H9 (cell line): ENCODE measurements at regions not wholly inside any gene's neighbourhood (a gene's known extent, or its start where the extent isn't known, plus 50 kb on each side); places are given as distances from the start of the nearest gene placed in this dataset.

Experiments
- DNase-seq: peaks from one replicate; pipeline ENCODE4 v3.0.0-alpha.2; 2017
- H2AFZ ChIP-seq: one replicate; pipeline ENCODE4 v1.6.1; 2013; ENCODE audit warnings: mild to moderate bottlenecking, low read length, control low read depth, moderate library complexity
- H2AK5ac ChIP-seq: 2 replicates; pipeline ENCODE4 v1.6.1; 2013; ENCODE audit warnings: low read length, control low read depth, mixed read lengths; ENCODE audit not compliant: insufficient read length
- H2BK120ac ChIP-seq: one replicate; pipeline ENCODE4 v1.6.1; 2013; ENCODE audit warnings: low read depth, mild to moderate bottlenecking, low read length, control low read depth, inconsistent platforms; ENCODE audit not compliant: poor library complexity, severe bottlenecking
- H2BK12ac ChIP-seq: 2 replicates; pipeline ENCODE4 v1.6.1; 2013; ENCODE audit warnings: low read length, control low read depth, mixed read lengths, low read depth; ENCODE audit not compliant: insufficient read length
- H2BK15ac ChIP-seq: 2 replicates; pipeline ENCODE4 v1.6.1; 2013; ENCODE audit warnings: low read depth, low read length, control low read depth
- H2BK20ac ChIP-seq: one replicate; pipeline ENCODE4 v1.6.1; 2013; ENCODE audit warnings: low read depth, mild to moderate bottlenecking, low read length, control low read depth, inconsistent platforms; ENCODE audit not compliant: poor library complexity, severe bottlenecking
- H2BK5ac ChIP-seq: 2 replicates; pipeline ENCODE4 v1.6.1; 2013; ENCODE audit warnings: low read length, control low read depth, mixed read lengths; ENCODE audit not compliant: insufficient read length
- H3K14ac ChIP-seq: 2 replicates; pipeline ENCODE4 v1.6.1; 2013; ENCODE audit warnings: low read length, control low read depth; ENCODE audit not compliant: insufficient read depth
- H3K18ac ChIP-seq: 2 replicates; pipeline ENCODE4 v1.6.1; 2013; ENCODE audit warnings: low read depth, mild to moderate bottlenecking, mixed read lengths, low read length, control low read depth; ENCODE audit not compliant: insufficient read length
- H3K23ac ChIP-seq: 2 replicates; pipeline ENCODE4 v1.6.1; 2013; ENCODE audit warnings: low read length, control low read depth, mixed read lengths, low read depth; ENCODE audit not compliant: insufficient read length
- H3K23me2 ChIP-seq: 2 replicates; pipeline ENCODE4 v1.6.1; 2013; ENCODE audit warnings: low read depth, mild to moderate bottlenecking, mixed read lengths, low read length, control low read depth; ENCODE audit not compliant: insufficient read length, poor library complexity, severe bottlenecking
- H3K27ac ChIP-seq: 2 replicates; pipeline ENCODE4 v1.5.1; 2013; ENCODE audit warnings: low read length, control low read depth, mixed read lengths, low read depth; ENCODE audit not compliant: insufficient read length
- H3K27me3 ChIP-seq: 2 replicates; pipeline ENCODE4 v1.6.1; 2013; ENCODE audit warnings: low read length, control low read depth, inconsistent platforms; ENCODE audit not compliant: insufficient read depth
- H3K4ac ChIP-seq: 2 replicates; pipeline ENCODE4 v1.6.1; 2013; ENCODE audit warnings: low read depth, mild to moderate bottlenecking, control low read depth, inconsistent platforms, low read length, moderate library complexity
- H3K4me1 ChIP-seq: 2 replicates; pipeline ENCODE4 v1.6.1; 2013; ENCODE audit warnings: low read length, control low read depth, inconsistent platforms; ENCODE audit not compliant: insufficient read depth
- H3K4me2 ChIP-seq: 2 replicates; pipeline ENCODE4 v1.6.1; 2013; ENCODE audit warnings: low read length, control low read depth, mixed read lengths; ENCODE audit not compliant: insufficient read length, insufficient read depth
- H3K56ac ChIP-seq: 2 replicates; pipeline ENCODE4 v1.6.1; 2013; ENCODE audit warnings: low read depth, mild to moderate bottlenecking, mixed read lengths, low read length, control low read depth; ENCODE audit not compliant: insufficient read length
- H3K79me1 ChIP-seq: 2 replicates; pipeline ENCODE4 v1.6.1; 2013; ENCODE audit warnings: low read depth, mild to moderate bottlenecking, moderate library complexity, low read length, control low read depth, inconsistent platforms; ENCODE audit not compliant: insufficient read depth, poor library complexity, severe bottlenecking
- H3K79me2 ChIP-seq: 2 replicates; pipeline ENCODE4 v1.6.1; 2013; ENCODE audit warnings: low read length, control low read depth, inconsistent platforms; ENCODE audit not compliant: insufficient read depth
- H3K9ac ChIP-seq: 2 replicates; pipeline ENCODE4 v1.6.1; 2013; ENCODE audit warnings: low read length, control low read depth, mixed read lengths; ENCODE audit not compliant: insufficient read length; ENCODE audit errors: extremely low read depth
- H3K9me3 ChIP-seq: one replicate; pipeline ENCODE4 v1.6.1; 2013; ENCODE audit warnings: low read depth, low read length, inconsistent platforms; ENCODE audit not compliant: control insufficient read depth
- H3T11ph ChIP-seq: one replicate; pipeline ENCODE4 v1.6.1; 2013; ENCODE audit warnings: mild to moderate bottlenecking, low read length, control low read depth, inconsistent platforms
- H4K20me1 ChIP-seq: one replicate; pipeline ENCODE4 v1.6.1; 2013; ENCODE audit not compliant: control insufficient read depth, insufficient read length, insufficient read depth
- H4K5ac ChIP-seq: 2 replicates; pipeline ENCODE4 v1.6.1; 2013; ENCODE audit warnings: low read depth, mild to moderate bottlenecking, mixed read lengths, low read length, control low read depth; ENCODE audit not compliant: insufficient read length
- H4K8ac ChIP-seq: replicated peaks from 2 replicates; pipeline ENCODE4 v1.6.1; 2013; ENCODE audit warnings: low read length, control low read depth, mixed read lengths, low read depth; ENCODE audit not compliant: insufficient read length
- H4K91ac ChIP-seq: 2 replicates; pipeline ENCODE4 v1.6.1; 2013; ENCODE audit warnings: low read depth, mild to moderate bottlenecking, moderate library complexity, mixed read lengths, low read length, control low read depth; ENCODE audit not compliant: insufficient read length
- H3K27ac Mint-ChIP-seq, 3 experiments: 2 replicates in 2 of 3; 3 replicates in 1 of 3; pipeline ENCODE4 v1.8.0; 2020 to 2021; ENCODE audit warnings: mixed read lengths in 3 of 3, mild to moderate bottlenecking in 1 of 3, moderate library complexity in 1 of 3
- H3K27me3 Mint-ChIP-seq: 2 replicates; pipeline ENCODE4 v1.8.0; 2021; ENCODE audit warnings: low read depth, mild to moderate bottlenecking, moderate library complexity, mixed read lengths
- H3K36me3 Mint-ChIP-seq, 3 experiments: 2 replicates in 2 of 3; 3 replicates in 1 of 3; pipeline ENCODE4 v1.8.0; 2020 to 2021; ENCODE audit warnings: low read depth in 3 of 3, mixed read lengths in 3 of 3; ENCODE audit not compliant: insufficient read depth in 1 of 3
- H3K4me1 Mint-ChIP-seq, 2 experiments: 2 replicates each; pipeline ENCODE4 v1.8.0; 2020; ENCODE audit warnings: mixed read lengths in 2 of 2
- H3K4me3 Mint-ChIP-seq, 2 experiments: 2 replicates in 1 of 2; 3 replicates in 1 of 2; pipeline ENCODE4 v1.8.0; 2020 to 2021; ENCODE audit warnings: mild to moderate bottlenecking in 2 of 2, mixed read lengths in 2 of 2, moderate library complexity in 1 of 2
- H3K9me3 Mint-ChIP-seq, 2 experiments: 2 replicates in 1 of 2; 3 replicates in 1 of 2; pipeline ENCODE4 v1.8.0; 2020; ENCODE audit warnings: mild to moderate bottlenecking in 2 of 2, mixed read lengths in 2 of 2, moderate library complexity in 1 of 2
- WGBS: extraction: QIAGEN DNeasy Blood & Tissue Kit; methylation state at CpG from one replicate; pipeline ENCODE4 v1.1.7; 2013; ENCODE audit warnings: missing lambda C conversion rate, low lambda C conversion rate, mixed read lengths; ENCODE audit not compliant: insufficient read length; ENCODE audit errors: extremely low coverage; 5-methylcytosine and 5-hydroxymethylcytosine counted together
- TF ChIP-seq, protein P1 (sequence below): fragments of 200-600 bp; sonication (generic); conservative IDR thresholded peaks from 3 replicates; pipeline ENCODE4 v1.8.0; 2021; ENCODE audit warnings: antibody characterized with exemption, mild to moderate bottlenecking

GRCh38 chr7:52254396-52255010, 780.9 kb upstream of the POM121L12 start:
- H2BK15ac ChIP-seq, result no peak overlapping the region
- no peak overlapping the region for H2AK5ac ChIP-seq
- H3K27ac ChIP-seq, result no peak overlapping the region
- no peak overlapping the region for H3K56ac ChIP-seq
- peak overlapping the region in 1 of 3 experiments; percentile 15; a peak in 1 of 7 replicates for H3K27ac Mint-ChIP-seq
- peaks cover 11 to 21% of the 10 kb centered on the region in 2 experiments for H3K4me1 Mint-ChIP-seq
- H3K4me3 Mint-ChIP-seq, result no peak overlapping the region
- no CpG with 5 or more reads among the region's 4 CpGs for WGBS
- DNase-seq, result no peak
- peaks cover 0 to 4% of the 10 kb centered on the region in 2 experiments; a peak in 2 of 5 replicates for H3K9me3 Mint-ChIP-seq
- H2AFZ ChIP-seq, result no peak overlapping the region
- no peaks in the 10 kb centered on the region for H3K4me1 ChIP-seq
- no peaks in the 10 kb centered on the region for H3K9me3 ChIP-seq
- H4K20me1 ChIP-seq, result no peaks in the 10 kb centered on the region
- H3K14ac ChIP-seq, result no peak overlapping the region
- no peaks in the 10 kb centered on the region for H3K23me2 ChIP-seq
- H3K4ac ChIP-seq, result no peak overlapping the region
- H2BK120ac ChIP-seq, result no peak overlapping the region
- H3K23ac ChIP-seq, result no peak overlapping the region
- H3K9ac ChIP-seq, result no peak overlapping the region
- H3K18ac ChIP-seq, result no peak overlapping the region
- no peak overlapping the region for H2BK5ac ChIP-seq
- no peak overlapping the region for H2BK12ac ChIP-seq
- H3K79me2 ChIP-seq, result no peaks in the 10 kb centered on the region
- no peak overlapping the region for H4K8ac ChIP-seq
- no peak overlapping the region for H3K4me2 ChIP-seq
- peaks cover 0 to 10% (median 6%) of the 10 kb centered on the region in 3 experiments; a peak in 5 of 7 replicates for H3K36me3 Mint-ChIP-seq
- H3T11ph ChIP-seq, result no peak overlapping the region
- no peak overlapping the region for H4K5ac ChIP-seq
- no peaks in the 10 kb centered on the region for H3K79me1 ChIP-seq
- H3K27me3 Mint-ChIP-seq, result no peaks in the 10 kb centered on the region
- TF ChIP-seq, protein P1, sequence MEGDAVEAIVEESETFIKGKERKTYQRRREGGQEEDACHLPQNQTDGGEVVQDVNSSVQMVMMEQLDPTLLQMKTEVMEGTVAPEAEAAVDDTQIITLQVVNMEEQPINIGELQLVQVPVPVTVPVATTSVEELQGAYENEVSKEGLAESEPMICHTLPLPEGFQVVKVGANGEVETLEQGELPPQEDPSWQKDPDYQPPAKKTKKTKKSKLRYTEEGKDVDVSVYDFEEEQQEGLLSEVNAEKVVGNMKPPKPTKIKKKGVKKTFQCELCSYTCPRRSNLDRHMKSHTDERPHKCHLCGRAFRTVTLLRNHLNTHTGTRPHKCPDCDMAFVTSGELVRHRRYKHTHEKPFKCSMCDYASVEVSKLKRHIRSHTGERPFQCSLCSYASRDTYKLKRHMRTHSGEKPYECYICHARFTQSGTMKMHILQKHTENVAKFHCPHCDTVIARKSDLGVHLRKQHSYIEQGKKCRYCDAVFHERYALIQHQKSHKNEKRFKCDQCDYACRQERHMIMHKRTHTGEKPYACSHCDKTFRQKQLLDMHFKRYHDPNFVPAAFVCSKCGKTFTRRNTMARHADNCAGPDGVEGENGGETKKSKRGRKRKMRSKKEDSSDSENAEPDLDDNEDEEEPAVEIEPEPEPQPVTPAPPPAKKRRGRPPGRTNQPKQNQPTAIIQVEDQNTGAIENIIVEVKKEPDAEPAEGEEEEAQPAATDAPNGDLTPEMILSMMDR, result no peak
- H2BK20ac ChIP-seq, result no peak overlapping the region
- no peak overlapping the region for H4K91ac ChIP-seq
- no peaks in the 10 kb centered on the region for H3K27me3 ChIP-seq
